RWPE1 (cell line): ENCODE measurements at regions not wholly inside any gene's neighbourhood (a gene's known extent, or its start where the extent isn't known, plus 50 kb on each side); places are given as distances from the start of the nearest gene placed in this dataset.

Experiments
- CTCF ChIA-PET: fragments of 350-600 bp; sonication (Branson Sonifier 250); formaldehyde crosslinking; extraction: SDS; loops from one replicate; lab custom pipeline; 2021; lab: Yijun Ruan, JAX
- POLR2A ChIA-PET: fragments of 400-600 bp; formaldehyde crosslinking; extraction: SDS; loops from one replicate; lab custom pipeline; 2020; ENCODE audit warnings: antibody characterized with exemption; ENCODE audit not compliant: low non-redundant PET; lab: Yijun Ruan, JAX
- DNase-seq: peaks from one replicate; pipeline ENCODE4 v3.0.0; 2012; ENCODE audit warnings: low spot score
- H3K27ac ChIP-seq: fragments of 450-650 bp; 2 replicates; pipeline ENCODE4 v1.5.1; 2017
- CTCF ChIP-seq: fragments of 450-650 bp; conservative IDR thresholded peaks from 2 replicates; pipeline ENCODE4 v1.5.1; 2017; ENCODE audit warnings: low read depth, mild to moderate bottlenecking

GRCh38 chr10:120011359-120012130 is 119.0 kb downstream of the SEC23IP start:
- H3K27ac ChIP-seq, result no peak overlapping the region
- no peak for TF ChIP-seq CTCF
- no peak for DNase-seq
- ChIA-PET CTCF (interaction anchor here (0.7 to 1.5 kb wide), 2 partner anchors 9 to 15 kb away, joined by 3 to 4 read pairs; no protein-coding TSS in a partner anchor), POLR2A (interaction anchor here (0.6 kb wide), 1 partner anchor 73 kb away, joined by 4 read pairs; no protein-coding TSS in a partner anchor)

- DNase-seq, result no peak
- ChIA-PET CTCF (interaction anchor here (1.5 kb wide), 1 partner anchor 16 kb away, joined by 3 read pairs; no protein-coding TSS in a partner anchor), POLR2A (no interaction called here)
- no peak overlapping the region for H3K27ac ChIP-seq
- no peak for TF ChIP-seq CTCF
Measured at GRCh38 chr10:120012131-120012400, 119.5 kb downstream of the SEC23IP start.

- no peak for TF ChIP-seq CTCF
- ChIA-PET POLR2A (no interaction called here), CTCF (no interaction called here)
- H3K27ac ChIP-seq, result no peak overlapping the region
- DNase-seq, result peak; percentile 46
Measured at GRCh38 chr10:120012566-120012965, 120.0 kb downstream of the SEC23IP start.

- ChIA-PET POLR2A (no interaction called here), CTCF (no interaction called here)
- H3K27ac ChIP-seq, result no peak overlapping the region
- no peak for DNase-seq
- no peak for TF ChIP-seq CTCF
Measured at GRCh38 chr10:120014031-120014430, 121.5 kb downstream of the SEC23IP start.

- no peak for TF ChIP-seq CTCF
- CTCF ChIA-PET, result interaction anchor here (0.7 to 1.2 kb wide), 2 partner anchors 35 to 579 kb away, joined by 3 read pairs; no protein-coding TSS in a partner anchor
- POLR2A ChIA-PET, result no interaction called here
Measured at GRCh38 chr10:120015064-120015463, 122.5 kb downstream of the SEC23IP start.

GRCh38 chr10:120016906-120017305 is 124.4 kb downstream of the SEC23IP start:
- ChIA-PET CTCF (no interaction called here), POLR2A (no interaction called here)
- no peak for DNase-seq
- H3K27ac ChIP-seq, result no peak overlapping the region
- TF ChIP-seq CTCF, result no peak

More at GRCh38 chr10:120015064-120015463, 122.5 kb downstream of the SEC23IP start:
- H3K27ac ChIP-seq, result no peak overlapping the region
- DNase-seq, result no peak
